GM06990 (cell line): ENCODE measurements at regions not wholly inside any gene's neighbourhood (a gene's known extent, or its start where the extent isn't known, plus 50 kb on each side); places are given as distances from the start of the nearest gene placed in this dataset.

Experiments
- DNase-seq: peaks from one replicate; pipeline ENCODE4 v3.0.0-alpha.2; 2011; ENCODE audit not compliant: insufficient read length; ENCODE audit errors: extremely low read depth
- H3K27me3 ChIP-seq: replicated peaks from 2 replicates; pipeline ENCODE4 v1.6.0; 2011; ENCODE audit warnings: low read length; ENCODE audit not compliant: control insufficient read depth, insufficient read depth
- H3K36me3 ChIP-seq: 2 replicates; pipeline ENCODE4 v1.5.1; 2011; ENCODE audit warnings: low read length; ENCODE audit not compliant: control insufficient read depth, insufficient read depth
- H3K4me3 ChIP-seq: replicated peaks from 2 replicates; pipeline ENCODE4 v1.5.1; 2011; ENCODE audit warnings: low read depth, mild to moderate bottlenecking, control low read depth, low read length
- TF ChIP-seq, protein P1 (sequence below): IDR thresholded peaks from 2 replicates; pipeline ENCODE4 v1.5.1; 2011; ENCODE audit warnings: low read length, control low read depth, mild to moderate bottlenecking, inconsistent platforms; ENCODE audit not compliant: insufficient read depth, poor library complexity, severe bottlenecking

DNA sequence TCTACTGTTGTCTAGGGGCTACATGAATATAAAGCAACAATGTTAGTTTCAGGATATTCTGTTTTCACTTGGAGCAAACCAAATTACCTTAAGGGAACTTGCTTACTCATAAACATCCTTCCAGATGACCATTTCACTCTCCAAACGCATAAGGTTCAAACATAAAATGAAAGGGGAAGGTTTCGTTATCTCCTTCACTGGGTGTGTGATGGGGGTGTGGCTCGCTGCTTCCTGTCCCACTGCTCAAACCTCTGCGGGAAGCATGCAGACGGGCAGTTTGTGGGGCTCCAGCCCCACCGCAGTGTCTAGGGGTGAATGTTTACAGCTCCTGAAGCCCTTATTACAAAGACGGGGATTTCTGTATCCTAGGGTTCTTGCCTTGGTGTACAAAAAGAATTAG lies 1310.9 kb upstream of the TMEFF2 start:
- no peaks in the 10 kb centered on the region for H3K36me3 ChIP-seq
- H3K27me3 ChIP-seq, result no peaks in the 10 kb centered on the region
- H3K4me3 ChIP-seq, result no peak overlapping the region
- DNase-seq, result no peak
- TF ChIP-seq, protein P1, sequence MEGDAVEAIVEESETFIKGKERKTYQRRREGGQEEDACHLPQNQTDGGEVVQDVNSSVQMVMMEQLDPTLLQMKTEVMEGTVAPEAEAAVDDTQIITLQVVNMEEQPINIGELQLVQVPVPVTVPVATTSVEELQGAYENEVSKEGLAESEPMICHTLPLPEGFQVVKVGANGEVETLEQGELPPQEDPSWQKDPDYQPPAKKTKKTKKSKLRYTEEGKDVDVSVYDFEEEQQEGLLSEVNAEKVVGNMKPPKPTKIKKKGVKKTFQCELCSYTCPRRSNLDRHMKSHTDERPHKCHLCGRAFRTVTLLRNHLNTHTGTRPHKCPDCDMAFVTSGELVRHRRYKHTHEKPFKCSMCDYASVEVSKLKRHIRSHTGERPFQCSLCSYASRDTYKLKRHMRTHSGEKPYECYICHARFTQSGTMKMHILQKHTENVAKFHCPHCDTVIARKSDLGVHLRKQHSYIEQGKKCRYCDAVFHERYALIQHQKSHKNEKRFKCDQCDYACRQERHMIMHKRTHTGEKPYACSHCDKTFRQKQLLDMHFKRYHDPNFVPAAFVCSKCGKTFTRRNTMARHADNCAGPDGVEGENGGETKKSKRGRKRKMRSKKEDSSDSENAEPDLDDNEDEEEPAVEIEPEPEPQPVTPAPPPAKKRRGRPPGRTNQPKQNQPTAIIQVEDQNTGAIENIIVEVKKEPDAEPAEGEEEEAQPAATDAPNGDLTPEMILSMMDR, result no peak

DNA sequence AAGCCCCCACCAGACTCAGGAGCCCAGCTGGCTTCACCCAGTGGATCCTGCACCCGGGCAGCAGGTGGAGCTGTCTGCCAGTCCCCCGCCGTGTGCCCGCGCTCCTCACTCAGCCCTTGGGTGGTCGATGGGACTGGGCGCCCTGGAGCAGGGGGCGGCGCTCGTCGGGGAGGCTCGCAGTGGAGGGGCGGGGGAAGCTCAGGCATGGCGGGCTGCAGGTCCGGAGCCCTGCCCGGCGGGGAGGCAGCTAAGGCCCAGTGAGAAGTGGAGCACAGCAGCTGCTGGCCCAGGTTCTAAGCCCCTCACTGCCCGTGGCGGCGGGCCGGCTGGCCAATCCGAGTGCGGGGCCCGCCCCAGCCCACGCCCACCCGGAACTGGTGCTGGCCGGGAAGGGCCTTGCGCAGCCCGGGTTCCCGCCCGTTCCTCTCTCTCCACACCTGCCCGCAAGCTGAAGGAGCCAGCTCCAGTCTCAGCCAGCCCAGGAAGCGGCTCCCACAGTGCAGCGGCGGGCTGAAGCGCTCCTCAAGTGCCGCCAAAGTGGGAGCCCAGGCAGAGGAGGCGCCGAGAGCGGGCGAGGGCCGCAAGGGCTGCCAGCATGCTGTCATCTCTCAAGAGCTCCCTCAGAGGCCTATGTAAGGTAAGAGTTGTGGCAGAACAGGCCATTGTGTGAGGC lies 1307.8 kb upstream of the TMEFF2 start:
- DNase-seq, result no peak
- TF ChIP-seq, protein P1, result no peak
- H3K4me3 ChIP-seq, result no peak overlapping the region
- no peaks in the 10 kb centered on the region for H3K27me3 ChIP-seq
- no peaks in the 10 kb centered on the region for H3K36me3 ChIP-seq

GRCh38 chr2:193496786-193497185 lies 1302.1 kb upstream of the TMEFF2 start:
- H3K27me3 ChIP-seq, result no peaks in the 10 kb centered on the region
- no peaks in the 10 kb centered on the region for H3K36me3 ChIP-seq
- TF ChIP-seq, protein P1, result no peak
- H3K4me3 ChIP-seq, result no peak overlapping the region
- no peak for DNase-seq

GRCh38 chr2:193482557-193482956 lies 1287.8 kb upstream of the TMEFF2 start:
- TF ChIP-seq, protein P1, result no peak
- DNase-seq, result no peak
- H3K27me3 ChIP-seq, result no peaks in the 10 kb centered on the region
- H3K4me3 ChIP-seq, result no peak overlapping the region
- no peaks in the 10 kb centered on the region for H3K36me3 ChIP-seq

DNA sequence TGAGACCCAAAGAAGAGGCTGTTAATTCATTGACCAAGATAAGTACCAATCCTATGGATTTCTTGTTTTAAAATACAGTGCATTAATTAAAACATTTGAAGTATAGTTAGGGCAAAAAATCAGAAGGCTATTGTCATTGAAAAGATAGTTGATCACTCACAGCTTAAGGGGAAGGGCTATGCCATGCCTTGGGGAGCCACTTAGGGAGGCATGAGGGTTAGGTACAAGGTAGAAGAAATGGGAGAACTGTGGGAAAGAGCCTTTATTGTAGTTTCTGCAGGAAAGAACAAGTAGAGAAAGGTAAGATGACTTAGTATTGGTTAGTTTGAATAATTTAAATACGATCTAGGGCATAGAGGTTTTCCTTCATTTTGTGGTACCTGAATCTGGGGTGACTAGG lies 1285.5 kb upstream of the TMEFF2 start:
- no peaks in the 10 kb centered on the region for H3K36me3 ChIP-seq
- DNase-seq, result no peak
- H3K4me3 ChIP-seq, result no peak overlapping the region
- TF ChIP-seq, protein P1, result no peak
- no peaks in the 10 kb centered on the region for H3K27me3 ChIP-seq
